ENCODE measurements at regions not wholly inside any gene's neighbourhood (a gene's known extent, or its start where the extent isn't known, plus 50 kb on each side); places are given as distances from the start of the nearest gene placed in this dataset.

DNA sequence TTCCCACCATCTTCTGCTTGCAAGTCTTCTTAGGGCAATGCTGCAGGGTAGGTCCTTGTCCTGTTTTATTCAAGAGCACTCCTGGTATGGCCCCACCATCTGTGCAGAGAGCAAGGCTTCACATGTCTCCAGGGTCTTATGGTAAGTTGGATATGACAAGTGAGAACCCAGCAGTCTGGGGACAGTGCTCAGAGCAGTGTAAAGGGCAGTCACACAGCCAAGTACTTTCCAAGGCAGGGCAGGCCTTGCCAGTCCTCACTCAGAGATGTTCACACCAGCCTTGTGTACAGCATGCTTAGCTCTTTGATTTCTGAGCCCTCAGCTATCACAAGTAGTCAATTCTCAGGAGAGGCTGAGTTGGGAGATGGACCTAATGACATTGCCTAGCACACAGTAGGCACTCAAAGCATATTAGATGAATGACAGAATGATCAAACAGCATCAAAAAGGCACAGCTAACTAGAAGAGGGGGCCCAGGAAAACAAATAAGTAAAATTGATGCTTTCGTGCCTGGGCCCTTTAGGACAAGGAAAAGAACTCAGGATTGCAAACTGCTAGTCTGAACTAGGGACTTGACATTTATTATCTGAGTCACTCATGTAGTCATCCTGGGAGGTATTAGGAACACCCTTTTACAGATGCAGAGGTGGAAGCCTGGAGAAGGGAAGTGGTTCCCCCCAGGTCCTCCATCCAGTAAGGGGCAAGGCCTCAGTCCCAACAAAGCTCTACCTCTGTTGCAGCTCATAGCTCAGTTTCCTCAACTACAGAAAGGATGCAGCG, 86.7 kb upstream of the CTAGE1 start:
- in situ Hi-C loops (cut with HindIII; ENCODE audit: low pct_ligation_motif_present, low sequenced_read_pairs): no loop called here
- TF ChIP-seq, protein P1, sequence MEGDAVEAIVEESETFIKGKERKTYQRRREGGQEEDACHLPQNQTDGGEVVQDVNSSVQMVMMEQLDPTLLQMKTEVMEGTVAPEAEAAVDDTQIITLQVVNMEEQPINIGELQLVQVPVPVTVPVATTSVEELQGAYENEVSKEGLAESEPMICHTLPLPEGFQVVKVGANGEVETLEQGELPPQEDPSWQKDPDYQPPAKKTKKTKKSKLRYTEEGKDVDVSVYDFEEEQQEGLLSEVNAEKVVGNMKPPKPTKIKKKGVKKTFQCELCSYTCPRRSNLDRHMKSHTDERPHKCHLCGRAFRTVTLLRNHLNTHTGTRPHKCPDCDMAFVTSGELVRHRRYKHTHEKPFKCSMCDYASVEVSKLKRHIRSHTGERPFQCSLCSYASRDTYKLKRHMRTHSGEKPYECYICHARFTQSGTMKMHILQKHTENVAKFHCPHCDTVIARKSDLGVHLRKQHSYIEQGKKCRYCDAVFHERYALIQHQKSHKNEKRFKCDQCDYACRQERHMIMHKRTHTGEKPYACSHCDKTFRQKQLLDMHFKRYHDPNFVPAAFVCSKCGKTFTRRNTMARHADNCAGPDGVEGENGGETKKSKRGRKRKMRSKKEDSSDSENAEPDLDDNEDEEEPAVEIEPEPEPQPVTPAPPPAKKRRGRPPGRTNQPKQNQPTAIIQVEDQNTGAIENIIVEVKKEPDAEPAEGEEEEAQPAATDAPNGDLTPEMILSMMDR (IDR thresholded peaks at IDR 0.05; ENCODE audit: low read depth, low read length, missing control alignments): no peak
- DNase-seq: no peak
- H3K36me3 ChIP-seq (replicated peaks): no peaks in the 10 kb centered on the region
- H3K27me3 ChIP-seq (replicated peaks): no peaks in the 10 kb centered on the region
- no peak overlapping the region for H3K27ac ChIP-seq
- no peak overlapping the region for H3K4me3 ChIP-seq (ENCODE audit: low read depth, low read length)

DNA sequence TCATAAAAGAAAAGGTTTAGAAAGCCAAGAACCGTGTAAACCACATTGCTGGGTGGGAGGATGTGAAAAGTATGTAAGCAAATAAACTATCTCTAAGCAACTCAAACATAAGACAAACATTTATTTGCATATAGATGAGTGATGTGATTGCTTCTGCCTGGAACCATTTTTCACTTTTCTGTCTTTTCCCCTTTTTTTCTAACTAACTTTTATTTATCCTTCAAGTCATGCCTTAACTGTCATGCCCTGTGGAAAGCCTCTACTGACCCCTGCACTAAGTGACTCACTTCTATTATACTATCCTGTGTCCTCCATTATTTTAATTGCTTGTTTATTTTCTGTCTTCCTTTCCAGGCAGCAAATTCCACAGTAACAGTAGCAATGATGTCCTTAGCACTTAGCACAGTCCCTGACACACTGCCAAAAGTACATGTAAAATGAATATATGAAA, 87.5 kb upstream of the CTAGE1 start:
- Histone ChIP-seq H3K4me3 (ENCODE audit: low read depth, low read length) (no peak overlapping the region), H3K27ac (no peak overlapping the region), H3K27me3 (replicated peaks) (no peaks in the 10 kb centered on the region), H3K36me3 (replicated peaks) (no peaks in the 10 kb centered on the region)
- TF ChIP-seq, protein P1 (IDR thresholded peaks at IDR 0.05; ENCODE audit: low read depth, low read length, missing control alignments): no peak
- in situ Hi-C loops (cut with HindIII; ENCODE audit: low pct_ligation_motif_present, low sequenced_read_pairs): no loop called here
- no peak for DNase-seq

DNA sequence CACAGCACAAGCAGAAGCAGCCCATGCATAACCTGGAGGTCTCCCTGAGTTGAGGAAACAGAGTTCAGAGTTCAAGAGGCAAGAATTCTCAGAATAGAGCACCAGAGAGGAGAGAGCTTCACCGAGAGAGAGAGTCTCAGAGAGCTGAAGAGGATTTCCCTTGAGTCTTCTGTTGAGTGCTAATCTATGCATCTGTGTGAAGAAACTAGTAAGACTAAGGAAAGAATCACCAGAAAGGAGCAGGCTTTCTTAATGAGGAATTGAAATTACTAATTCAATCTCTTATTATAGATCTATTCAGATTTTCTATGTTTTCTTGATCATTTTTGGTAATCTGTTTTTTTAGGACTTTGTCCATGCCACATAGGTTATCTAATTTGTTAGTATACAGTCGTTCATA, 89.3 kb upstream of the CTAGE1 start:
- DNase-seq: no peak
- H3K27me3 ChIP-seq (replicated peaks): no peaks in the 10 kb centered on the region
- H3K4me3 ChIP-seq (ENCODE audit: low read depth, low read length): no peak overlapping the region
- in situ Hi-C loops (cut with HindIII; ENCODE audit: low pct_ligation_motif_present, low sequenced_read_pairs): no loop called here
- H3K36me3 ChIP-seq (replicated peaks): no peaks in the 10 kb centered on the region
- TF ChIP-seq, protein P1 (IDR thresholded peaks at IDR 0.05; ENCODE audit: low read depth, low read length, missing control alignments): no peak
- no peak overlapping the region for H3K27ac ChIP-seq

DNA sequence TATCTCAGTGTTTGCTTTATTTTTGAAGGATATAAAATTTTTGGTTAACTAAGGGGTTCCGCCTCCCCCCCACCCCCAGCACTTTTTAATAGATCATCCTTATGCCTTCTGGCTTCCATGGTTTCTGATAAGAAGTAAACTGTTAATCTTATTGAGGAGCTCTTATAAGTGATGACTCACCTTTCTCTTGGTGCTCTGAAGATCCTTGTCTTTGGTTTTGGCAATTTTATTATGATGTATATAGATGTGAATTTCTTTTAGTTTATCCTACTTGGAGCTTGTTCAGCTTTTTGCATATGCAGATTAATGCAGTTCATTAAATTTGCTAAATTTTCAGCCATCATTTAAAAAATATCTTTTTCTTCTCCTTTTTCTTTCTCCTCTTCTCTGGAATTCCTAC, 91.7 kb upstream of the CTAGE1 start:
- in situ Hi-C loops (cut with HindIII; ENCODE audit: low pct_ligation_motif_present, low sequenced_read_pairs): no loop called here

GRCh38 chr18:22510697-22511096, 93.0 kb upstream of the CTAGE1 start:
- H3K4me3 ChIP-seq (ENCODE audit: low read depth, low read length): no peak overlapping the region
- in situ Hi-C loops (cut with HindIII; ENCODE audit: low pct_ligation_motif_present, low sequenced_read_pairs): no loop called here
- no peaks in the 10 kb centered on the region for H3K36me3 ChIP-seq (replicated peaks)
- TF ChIP-seq, protein P1 (IDR thresholded peaks at IDR 0.05; ENCODE audit: low read depth, low read length, missing control alignments): no peak
- no peaks in the 10 kb centered on the region for H3K27me3 ChIP-seq (replicated peaks)
- DNase-seq: no peak
- H3K27ac ChIP-seq: no peak overlapping the region

More for the DNA sequence above, 91.7 kb upstream of the CTAGE1 start:
- no peak for DNase-seq
- Histone ChIP-seq H3K36me3 (replicated peaks) (no peaks in the 10 kb centered on the region), H3K27ac (no peak overlapping the region), H3K27me3 (replicated peaks) (no peaks in the 10 kb centered on the region), H3K4me3 (ENCODE audit: low read depth, low read length) (no peak overlapping the region)
- TF ChIP-seq, protein P1 (IDR thresholded peaks at IDR 0.05; ENCODE audit: low read depth, low read length, missing control alignments): no peak
